ENCODE measurements at regions not wholly inside any gene's neighbourhood (a gene's known extent, or its start where the extent isn't known, plus 50 kb on each side); places are given as distances from the start of the nearest gene placed in this dataset.

DNA sequence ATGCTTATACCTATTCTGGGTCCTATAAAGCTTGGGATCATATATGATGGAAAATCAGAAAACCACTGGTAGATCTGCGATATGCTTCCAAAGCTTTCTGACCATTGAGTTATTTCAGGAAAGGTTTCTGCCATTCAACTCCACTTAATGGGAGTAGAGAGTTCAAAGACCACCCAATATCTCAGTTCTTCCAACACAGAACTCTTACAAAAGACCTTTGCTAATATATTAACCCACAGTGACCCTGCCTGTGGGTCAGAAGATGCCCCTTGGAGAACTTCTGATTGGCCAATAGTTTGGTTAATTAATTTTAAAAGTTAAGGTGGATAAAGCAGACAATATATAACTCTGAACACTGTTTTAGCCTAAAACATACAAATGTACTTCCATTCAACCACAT is 213.0 kb downstream of the IPO8 start:
- TF ChIP-seq POLR2A (IDR thresholded peaks at IDR 0.05; ENCODE audit: low read depth, low read length) (no peak), CTCF (conservative IDR thresholded peaks at IDR 0.05; ENCODE audit: low read depth, low read length) (no peak), RAD21 (IDR thresholded peaks at IDR 0.05; ENCODE audit: low read length) (no peak), MXI1 (IDR thresholded peaks at IDR 0.05; ENCODE audit: borderline replicate concordance, low read depth, low read length) (no peak), CEBPB (IDR thresholded peaks at IDR 0.05; ENCODE audit: low read depth, low read length) (no peak), SMC3 (IDR thresholded peaks at IDR 0.05; ENCODE audit: low read depth, low read length) (no peak), NFE2L2 (IDR thresholded peaks at IDR 0.05; ENCODE audit: low read depth, low read length) (no peak)
- TF ChIP-seq, protein P1, sequence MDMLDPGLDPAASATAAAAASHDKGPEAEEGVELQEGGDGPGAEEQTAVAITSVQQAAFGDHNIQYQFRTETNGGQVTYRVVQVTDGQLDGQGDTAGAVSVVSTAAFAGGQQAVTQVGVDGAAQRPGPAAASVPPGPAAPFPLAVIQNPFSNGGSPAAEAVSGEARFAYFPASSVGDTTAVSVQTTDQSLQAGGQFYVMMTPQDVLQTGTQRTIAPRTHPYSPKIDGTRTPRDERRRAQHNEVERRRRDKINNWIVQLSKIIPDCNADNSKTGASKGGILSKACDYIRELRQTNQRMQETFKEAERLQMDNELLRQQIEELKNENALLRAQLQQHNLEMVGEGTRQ (IDR thresholded peaks at IDR 0.05; ENCODE audit: low read depth, low read length), result no peak
- TF ChIP-seq, protein P2, sequence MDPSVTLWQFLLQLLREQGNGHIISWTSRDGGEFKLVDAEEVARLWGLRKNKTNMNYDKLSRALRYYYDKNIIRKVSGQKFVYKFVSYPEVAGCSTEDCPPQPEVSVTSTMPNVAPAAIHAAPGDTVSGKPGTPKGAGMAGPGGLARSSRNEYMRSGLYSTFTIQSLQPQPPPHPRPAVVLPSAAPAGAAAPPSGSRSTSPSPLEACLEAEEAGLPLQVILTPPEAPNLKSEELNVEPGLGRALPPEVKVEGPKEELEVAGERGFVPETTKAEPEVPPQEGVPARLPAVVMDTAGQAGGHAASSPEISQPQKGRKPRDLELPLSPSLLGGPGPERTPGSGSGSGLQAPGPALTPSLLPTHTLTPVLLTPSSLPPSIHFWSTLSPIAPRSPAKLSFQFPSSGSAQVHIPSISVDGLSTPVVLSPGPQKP (IDR thresholded peaks at IDR 0.05; ENCODE audit: borderline replicate concordance, low read depth, low read length), result no peak
